ENCODE measurements at regions not wholly inside any gene's neighbourhood (a gene's known extent, or its start where the extent isn't known, plus 50 kb on each side); places are given as distances from the start of the nearest gene placed in this dataset.
A peak's percentile ranks its signal among the peaks of the same experiment; 100 is the strongest.

- Histone ChIP-seq H3K4me3 (peak overlapping the region in 4 of 10 donors; percentile 25 to 55 (median 51)), H3K4me1 (peaks cover 15 to 62% (median 39%) of the 10 kb centered on the region in 9 donors), H3K27me3 (peaks cover 0 to 38% (median 0%) of the 10 kb centered on the region in 7 donors), H3K27ac (peak overlapping the region; percentile 1 to 76 (median 66)), H3K9me3 (no peaks in the 10 kb centered on the region), H3K36me3 (no peaks in the 10 kb centered on the region)
- ATAC-seq (peak; percentile 29 to 77 (median 71)), DNase-seq (peak in 1 of 2 donors; percentile 59)
- 65 to 74% methylated on average over 12 of the region's 12 CpGs for WGBS, 2 donors
- no peak for TF ChIP-seq CTCF (IDR thresholded peaks at IDR 0.05)
- intact Hi-C loops (cut with DNase I), result loop anchor here in 1 of 10 donors (5.0 kb wide), 1 partner anchor 190 kb away; no protein-coding TSS in a partner anchor
Measured at GRCh38 chr6:167676666-167677421, 149.9 kb upstream of the AFDN start.

- H3K9me3 ChIP-seq, result no peaks in the 10 kb centered on the region
- intact Hi-C loops (cut with DNase I), result loop anchor here in 1 of 10 donors (5.0 kb wide), 1 partner anchor 190 kb away; no protein-coding TSS in a partner anchor
- peaks cover 0 to 38% (median 0%) of the 10 kb centered on the region in 7 donors for H3K27me3 ChIP-seq
- ATAC-seq (peak in 5 of 8 donors; percentile 13 to 25 (median 18)), DNase-seq (no peak)
- peak overlapping the region in 4 of 10 donors; percentile 25 to 55 (median 51) for H3K4me3 ChIP-seq
- TF ChIP-seq CTCF (IDR thresholded peaks at IDR 0.05), result no peak
- H3K27ac ChIP-seq, result peak overlapping the region in 7 of 10 donors; percentile 1 to 76 (median 63)
- H3K36me3 ChIP-seq, result no peaks in the 10 kb centered on the region
- 77 to 81% methylated on average over 9 of the region's 9 CpGs for WGBS, 2 donors
- H3K4me1 ChIP-seq, result peaks cover 20 to 68% (median 44%) of the 10 kb centered on the region in 9 donors
Measured at GRCh38 chr6:167677422-167677789, 149.3 kb upstream of the AFDN start.

GRCh38 chr6:167678102-167679101 is 148.3 kb upstream of the AFDN start:
- no peaks in the 10 kb centered on the region for H3K36me3 ChIP-seq
- TF ChIP-seq CTCF (IDR thresholded peaks at IDR 0.05), result no peak
- intact Hi-C loops (cut with DNase I), result loop anchor here in 1 of 10 donors (5.0 kb wide), 1 partner anchor 191 kb away; no protein-coding TSS in a partner anchor
- ATAC-seq, result peak in 6 of 8 donors; percentile 14 to 37 (median 26)
- DNase-seq, result peak; percentile 56 to 71
- peaks cover 0 to 38% (median 0%) of the 10 kb centered on the region in 7 donors for H3K27me3 ChIP-seq
- peak overlapping the region in 9 of 10 donors; percentile 22 to 55 (median 47) for H3K4me3 ChIP-seq
- 13 to 26% methylated on average over 62 of the region's 62 CpGs for WGBS, 2 donors
- H3K4me1 ChIP-seq, result peaks cover 28 to 78% (median 54%) of the 10 kb centered on the region in 9 donors
- H3K9me3 ChIP-seq, result no peaks in the 10 kb centered on the region
- H3K27ac ChIP-seq, result peak overlapping the region in 5 of 10 donors; percentile 30 to 76 (median 70)
